ENCODE measurements at regions not wholly inside any gene's neighbourhood (a gene's known extent, or its start where the extent isn't known, plus 50 kb on each side); places are given as distances from the start of the nearest gene placed in this dataset.

DNA sequence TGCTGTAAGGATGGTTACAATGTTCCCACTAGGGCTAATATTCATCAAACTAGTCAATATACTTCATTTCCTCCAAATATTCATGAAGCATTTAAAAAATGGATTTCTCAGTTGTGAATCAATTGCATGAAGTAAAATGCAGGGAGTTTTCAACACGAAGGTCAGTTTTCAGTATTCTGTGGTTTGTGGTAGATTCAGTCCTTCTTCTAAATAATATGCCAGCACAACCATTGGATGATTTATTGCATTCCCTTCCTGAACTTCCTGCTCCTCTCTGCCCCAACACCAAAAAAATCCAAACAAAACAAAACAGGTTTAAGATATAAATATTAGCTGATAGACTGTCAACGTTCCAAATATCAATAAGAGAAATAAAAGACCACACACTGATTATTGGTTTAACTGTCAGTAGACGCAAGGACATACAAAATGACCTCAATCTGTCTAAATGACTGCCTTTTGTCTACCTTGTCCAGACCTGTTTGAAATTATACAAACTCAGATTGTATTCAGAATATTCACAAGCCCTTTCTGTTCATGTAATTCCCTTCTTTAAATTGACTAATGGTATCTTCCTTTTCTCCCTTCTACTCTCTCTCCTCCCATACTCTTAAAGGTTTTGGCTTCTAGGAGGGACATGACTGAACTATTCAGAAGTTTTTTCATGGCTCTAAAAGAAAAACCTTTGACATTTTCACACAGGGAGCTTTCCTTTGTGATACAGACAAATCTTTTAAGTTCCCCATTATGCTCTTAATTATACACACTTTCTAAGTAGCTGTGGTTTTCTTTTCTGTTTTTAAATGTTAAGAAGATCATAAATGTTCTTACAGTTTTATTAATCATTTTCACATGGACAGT is 92.6 kb upstream of the STT3B start:
- DNase-seq = no peak

- no peak for DNase-seq
Observed at GRCh38 chr3:31440878-31441277, 91.8 kb upstream of the STT3B start.

GRCh38 chr3:31442755-31443154 is 90.0 kb upstream of the STT3B start:
- DNase-seq = no peak

DNA sequence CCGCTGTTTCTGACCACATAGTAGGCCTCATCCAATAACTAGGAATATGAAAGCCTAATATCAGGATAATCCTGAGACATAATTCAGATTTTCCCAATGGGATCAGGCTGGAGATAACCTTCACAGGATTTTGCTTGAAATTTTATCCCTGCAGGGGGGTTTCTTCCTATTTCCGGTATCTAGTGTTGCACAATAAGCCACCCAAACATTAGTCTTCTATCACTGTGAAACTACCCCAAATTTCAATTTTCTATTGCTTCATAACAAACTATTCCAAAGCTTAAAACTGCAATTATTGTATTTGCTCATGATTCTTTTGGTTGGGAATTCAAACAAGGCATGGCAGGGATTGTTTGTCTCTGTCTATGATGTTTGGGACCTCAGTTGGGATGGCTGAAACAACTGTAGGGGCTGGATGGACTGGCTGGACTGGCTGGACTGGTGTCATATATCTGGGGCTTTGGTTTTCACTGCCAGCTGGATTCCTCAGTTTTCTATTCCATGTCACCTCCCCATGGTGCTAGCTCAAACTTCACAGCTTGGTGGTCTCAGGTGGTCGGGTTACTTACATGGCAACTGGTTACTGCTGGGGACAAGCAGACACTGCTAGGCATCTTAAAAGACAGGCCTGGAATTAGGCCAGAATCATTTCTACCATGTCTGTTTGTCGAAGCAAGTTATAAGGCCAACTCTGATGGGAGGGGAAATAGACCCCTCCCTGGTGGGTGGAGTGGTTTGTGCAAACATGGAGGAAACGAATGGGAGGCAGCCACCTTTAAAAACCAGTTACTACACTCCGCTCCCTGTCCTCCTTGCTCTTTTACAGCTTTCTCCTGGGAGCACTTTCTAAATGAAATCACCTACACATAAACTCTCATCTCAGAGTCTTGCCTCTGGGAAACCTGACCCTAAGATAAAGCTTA is 88.2 kb upstream of the STT3B start:
- no peak for DNase-seq

GRCh38 chr3:31445701-31446100 is 87.0 kb upstream of the STT3B start:
- DNase-seq = no peak

GRCh38 chr3:31448035-31448881 is 84.5 kb upstream of the STT3B start:
- peak; percentile 43 for DNase-seq

DNA sequence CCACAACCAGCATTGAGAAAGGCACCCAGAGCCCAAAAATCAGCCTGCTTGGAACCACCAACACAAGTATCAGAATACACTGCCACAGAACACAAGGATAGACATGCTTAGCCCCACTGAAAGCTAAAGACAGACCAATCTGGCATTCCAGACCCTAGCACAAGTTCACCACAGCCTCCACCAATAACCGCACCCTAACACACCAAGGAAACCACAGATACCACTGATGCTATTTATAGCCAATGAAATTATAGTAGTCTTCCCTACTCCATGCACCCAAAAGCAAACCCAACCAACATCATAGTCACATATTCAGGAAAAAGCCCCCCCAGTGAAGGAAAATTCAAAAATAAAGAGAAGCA is 83.9 kb upstream of the STT3B start:
- DNase-seq = no peak

DNA sequence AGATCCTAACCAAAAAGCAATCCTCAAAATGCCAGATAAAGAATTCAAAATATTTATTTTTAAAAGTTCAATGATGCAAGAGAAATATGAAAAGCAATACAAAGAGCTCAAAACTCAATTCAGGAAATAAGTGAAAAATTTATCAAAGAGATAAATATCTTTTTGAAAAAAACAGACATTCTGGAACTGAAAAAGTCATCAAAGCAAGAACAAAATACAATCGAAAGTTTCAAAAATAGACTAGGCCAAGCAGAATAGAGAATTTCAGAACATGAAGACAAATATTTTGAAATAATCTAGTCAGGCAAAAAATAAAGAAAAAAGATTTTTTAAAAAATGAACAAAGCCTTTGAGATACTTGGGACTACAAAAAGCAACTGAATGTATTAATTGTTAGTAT is 83.4 kb upstream of the STT3B start:
- no peak for DNase-seq

GRCh38 chr3:31450345-31450744 is 82.4 kb upstream of the STT3B start:
- no peak for DNase-seq

DNA sequence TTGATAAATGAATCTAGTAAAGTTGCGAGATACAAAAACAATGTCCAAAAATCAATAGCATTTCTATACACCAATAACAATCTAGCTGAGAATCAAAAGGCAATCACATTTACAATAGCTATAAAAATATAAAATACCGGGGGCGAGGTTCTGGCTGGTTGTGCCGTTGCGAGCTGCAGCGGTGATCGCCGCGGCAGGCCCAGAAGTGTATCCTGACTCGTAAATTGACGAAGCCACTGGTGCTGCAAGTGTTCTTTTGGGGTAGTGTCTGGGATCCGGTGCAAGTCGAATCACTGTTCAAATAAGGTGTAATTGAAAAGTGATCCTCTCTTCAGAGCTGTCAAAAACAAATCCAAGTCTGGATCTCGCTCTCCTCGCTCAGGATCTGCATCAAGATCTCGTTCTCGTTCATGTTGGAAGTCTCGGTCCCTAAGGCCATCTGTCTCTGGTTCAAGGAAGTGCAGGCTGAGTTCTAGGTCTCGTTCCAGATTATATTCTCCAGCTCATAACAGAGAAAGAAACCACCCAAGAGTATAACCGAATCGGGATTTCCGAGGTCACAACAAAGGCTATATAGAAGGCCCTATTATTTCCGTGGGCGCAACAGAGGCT is 80.1 kb upstream of the STT3B start:
- DNase-seq = no peak

DNA sequence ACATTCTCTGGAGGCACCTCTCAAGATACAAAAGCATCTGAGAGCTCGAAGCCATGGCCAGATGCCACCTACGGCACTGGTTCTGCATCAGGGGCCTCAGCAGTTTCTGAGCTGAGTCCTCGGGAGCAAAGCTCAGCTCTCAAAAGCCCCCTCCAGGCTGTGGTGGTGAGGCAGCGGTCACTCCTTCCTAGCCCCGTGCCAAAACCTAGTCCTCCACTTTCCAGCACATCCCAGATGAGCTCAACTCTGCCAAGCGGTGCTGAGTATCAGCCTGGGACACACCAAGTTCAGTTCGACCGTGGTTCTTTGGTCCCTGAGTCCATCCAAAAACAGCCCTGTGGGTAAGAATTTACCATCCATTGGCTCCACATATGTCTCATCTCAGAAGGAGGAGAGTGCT is 79.3 kb upstream of the STT3B start:
- no peak for DNase-seq

GRCh38 chr3:31455524-31455923 is 77.2 kb upstream of the STT3B start:
- no peak for DNase-seq

GRCh38 chr3:31456373-31456772 is 76.4 kb upstream of the STT3B start:
- DNase-seq = no peak

DNA sequence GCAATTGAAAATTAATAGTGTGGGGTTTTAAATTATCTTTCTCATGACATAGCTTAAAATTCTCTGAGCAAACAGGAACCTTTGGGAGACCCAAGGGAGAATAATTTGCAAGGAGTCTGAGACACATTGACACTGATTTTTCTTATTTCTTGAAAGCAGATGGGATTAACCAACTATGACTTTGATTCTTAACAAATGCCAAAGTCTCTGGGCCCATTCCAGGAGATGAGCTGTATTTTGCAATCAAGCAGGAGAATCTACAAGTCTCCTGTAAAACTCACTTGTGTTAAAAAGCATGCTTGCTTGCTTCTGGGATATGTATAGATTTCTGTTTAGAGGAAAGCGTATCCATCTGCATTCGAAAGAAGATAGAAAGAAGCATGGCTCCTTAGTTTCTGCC is 71.3 kb upstream of the STT3B start:
- DNase-seq = no peak

- peak; percentile 63 for DNase-seq
Observed at GRCh38 chr3:31462050-31462569, 70.6 kb upstream of the STT3B start.

DNA sequence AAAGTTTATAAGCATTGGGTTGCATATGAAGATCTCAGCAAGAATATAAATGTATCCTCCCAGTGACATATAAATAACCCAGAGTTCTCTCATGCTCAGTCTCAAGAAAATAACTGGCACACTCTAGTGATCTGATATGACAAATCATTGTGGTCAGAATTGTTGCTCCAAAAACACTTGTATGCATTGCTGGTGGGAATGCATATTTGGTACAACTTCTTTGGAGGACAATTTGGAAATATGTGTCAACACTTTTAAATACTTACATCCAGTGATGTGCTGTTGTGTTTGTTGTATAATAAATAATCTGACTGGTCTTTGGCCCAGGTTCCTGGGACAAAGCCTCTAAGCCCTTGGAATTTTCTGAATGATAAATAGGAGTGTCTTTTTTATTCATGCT is 66.7 kb upstream of the STT3B start:
- DNase-seq = no peak

DNA sequence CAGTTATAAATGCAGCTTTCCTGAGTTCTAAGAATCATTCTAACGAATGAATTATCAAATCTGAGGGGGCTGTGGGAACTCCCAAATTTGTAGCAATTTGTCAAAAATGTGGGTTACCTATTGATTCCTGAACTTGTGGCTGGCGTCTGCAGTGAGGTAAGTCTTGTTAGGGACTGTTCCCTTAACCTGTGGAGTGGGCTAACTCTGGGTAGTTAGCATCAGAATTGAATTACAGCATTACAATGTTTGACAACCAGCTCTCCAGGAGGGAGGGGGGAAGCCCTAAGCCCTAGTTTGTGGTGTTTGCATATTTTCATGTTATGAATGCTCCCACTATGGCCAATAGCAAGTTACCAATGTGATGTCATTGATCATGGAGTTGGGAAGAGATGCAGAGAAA is 65.9 kb upstream of the STT3B start:
- DNase-seq = no peak

DNA sequence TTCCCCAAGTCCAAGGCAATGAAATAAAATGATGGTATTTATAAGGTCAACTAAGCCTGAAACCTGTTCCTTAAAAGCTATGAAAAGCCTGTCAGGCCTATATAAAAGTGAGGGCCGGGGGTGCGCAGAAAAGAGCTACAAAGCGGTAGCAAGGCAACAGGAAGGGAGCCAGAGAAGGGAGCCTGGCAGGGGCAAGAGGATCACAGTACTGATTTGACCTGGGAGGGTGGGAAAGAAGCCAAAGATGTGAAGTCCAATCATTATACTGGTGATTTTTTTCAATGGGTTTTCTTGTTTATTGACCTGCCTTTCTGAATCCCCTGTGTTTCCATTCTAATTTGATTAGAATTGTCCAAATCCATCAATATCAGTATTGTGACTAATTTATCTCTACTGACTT is 64.3 kb upstream of the STT3B start:
- no peak for DNase-seq

GRCh38 chr3:31469385-31469784 is 63.3 kb upstream of the STT3B start:
- DNase-seq = no peak

- DNase-seq = no peak
Observed at GRCh38 chr3:31472479-31473390, 60.0 kb upstream of the STT3B start.

GRCh38 chr3:31476209-31476608 is 56.5 kb upstream of the STT3B start:
- no peak for DNase-seq

Data from CD4-positive, alpha-beta T cell treated with Interleukin-17A for 4 hours (primary cell).